Astrocyte (in vitro differentiated cells and primary cell): ENCODE measurements at regions not wholly inside any gene's neighbourhood (a gene's known extent, or its start where the extent isn't known, plus 50 kb on each side); places are given as distances from the start of the nearest gene placed in this dataset.

Experiments used
- CTCF ChIP-seq: IDR thresholded peaks from 2 replicates; pipeline ENCODE4 v1.5.1; 2011; ENCODE audit warnings: low read depth, mild to moderate bottlenecking, inconsistent platforms, low read length, moderate library complexity; ENCODE audit not compliant: insufficient read depth
- EZH2 ChIP-seq: IDR thresholded peaks from 2 replicates; pipeline ENCODE4 v1.6.1; 2012; ENCODE audit warnings: mild to moderate bottlenecking, low read length, inconsistent platforms; ENCODE audit not compliant: insufficient read depth

DNA sequence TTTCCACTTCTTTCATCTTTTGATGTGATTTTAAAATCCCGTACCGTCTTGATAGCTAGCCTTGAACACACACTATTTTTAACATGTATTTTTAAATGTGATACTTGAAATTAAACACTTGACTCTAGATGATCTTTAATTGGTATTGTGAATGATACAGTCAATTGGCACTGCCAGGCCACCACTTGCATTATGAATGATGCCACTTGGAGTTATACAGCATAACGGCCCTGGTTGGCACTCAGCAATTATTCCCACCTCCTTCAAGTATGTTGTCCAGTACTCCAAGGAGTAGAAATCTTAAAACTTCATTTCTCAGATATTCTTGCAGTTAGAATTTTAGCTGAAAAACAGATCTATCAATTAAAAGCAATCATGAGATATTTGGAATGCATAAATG, 62.9 kb downstream of the TENT5A start:
- TF ChIP-seq CTCF (no peak), EZH2 (no peak)
